Thyroid gland (tissue), 4 donors: ENCODE measurements at regions not wholly inside any gene's neighbourhood (a gene's known extent, or its start where the extent isn't known, plus 50 kb on each side); places are given as distances from the start of the nearest gene placed in this dataset.

Source experiments
- POLR2A ChIP-seq, 2 donors: fragments of 450-650 bp; IDR thresholded peaks; one replicate each; pipeline ENCODE4 v1.6.1; 2017; ENCODE audit warnings: antibody characterized with exemption in 2 of 2, mild to moderate bottlenecking in 2 of 2, moderate library complexity in 1 of 2
- TF ChIP-seq, protein P1 (sequence below), 6 experiments: fragments of 200-600 bp in 3 of 6; fragments of 450-650 bp in 3 of 6; sonication (generic) in 3 of 6; IDR thresholded peaks; one replicate each; pipeline ENCODE4 v1.5.1; 2016 to 2019; ENCODE audit warnings: antibody characterized with exemption in 6 of 6, mild to moderate bottlenecking in 2 of 6, inconsistent platforms in 1 of 6, moderate library complexity in 1 of 6

DNA sequence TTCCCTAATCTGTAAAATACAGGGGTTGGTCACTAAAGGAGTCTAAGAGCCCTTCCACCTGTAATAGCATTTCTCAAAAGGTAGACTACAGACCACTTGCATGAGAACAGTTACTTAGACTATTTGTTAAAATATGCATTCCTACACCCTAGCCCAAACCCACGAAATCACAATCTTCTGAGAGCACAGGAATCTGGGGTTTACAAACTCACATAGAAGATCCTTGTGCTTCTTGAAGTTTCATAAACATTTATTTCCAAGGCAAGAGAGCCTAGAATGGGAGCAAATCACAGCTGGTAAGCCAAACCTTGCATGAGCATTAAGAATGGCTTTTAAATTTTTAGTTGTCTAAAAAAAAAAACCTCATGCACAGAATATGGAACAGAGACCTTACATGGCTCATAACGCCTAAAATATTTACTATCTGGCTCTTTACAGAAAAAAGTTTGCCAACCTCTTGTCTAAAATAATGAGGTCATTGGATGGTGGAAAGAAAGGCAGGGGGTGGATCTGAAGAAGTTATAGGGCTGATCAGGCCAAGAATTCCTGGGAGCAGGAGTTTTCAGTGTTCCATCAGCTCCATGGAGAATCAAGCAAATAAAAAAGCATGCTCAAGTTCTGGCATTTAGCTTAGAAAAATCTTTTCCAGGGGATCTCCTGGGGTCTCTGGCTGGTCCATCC lies 133.4 kb downstream of the CCDC34 start:
- TF ChIP-seq, protein P1, sequence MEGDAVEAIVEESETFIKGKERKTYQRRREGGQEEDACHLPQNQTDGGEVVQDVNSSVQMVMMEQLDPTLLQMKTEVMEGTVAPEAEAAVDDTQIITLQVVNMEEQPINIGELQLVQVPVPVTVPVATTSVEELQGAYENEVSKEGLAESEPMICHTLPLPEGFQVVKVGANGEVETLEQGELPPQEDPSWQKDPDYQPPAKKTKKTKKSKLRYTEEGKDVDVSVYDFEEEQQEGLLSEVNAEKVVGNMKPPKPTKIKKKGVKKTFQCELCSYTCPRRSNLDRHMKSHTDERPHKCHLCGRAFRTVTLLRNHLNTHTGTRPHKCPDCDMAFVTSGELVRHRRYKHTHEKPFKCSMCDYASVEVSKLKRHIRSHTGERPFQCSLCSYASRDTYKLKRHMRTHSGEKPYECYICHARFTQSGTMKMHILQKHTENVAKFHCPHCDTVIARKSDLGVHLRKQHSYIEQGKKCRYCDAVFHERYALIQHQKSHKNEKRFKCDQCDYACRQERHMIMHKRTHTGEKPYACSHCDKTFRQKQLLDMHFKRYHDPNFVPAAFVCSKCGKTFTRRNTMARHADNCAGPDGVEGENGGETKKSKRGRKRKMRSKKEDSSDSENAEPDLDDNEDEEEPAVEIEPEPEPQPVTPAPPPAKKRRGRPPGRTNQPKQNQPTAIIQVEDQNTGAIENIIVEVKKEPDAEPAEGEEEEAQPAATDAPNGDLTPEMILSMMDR (IDR thresholded peaks at IDR 0.05), result no peak
- no peak for TF ChIP-seq POLR2A (IDR thresholded peaks at IDR 0.05)
